A549 (cell line): ENCODE measurements at regions not wholly inside any gene's neighbourhood (a gene's known extent, or its start where the extent isn't known, plus 50 kb on each side); places are given as distances from the start of the nearest gene placed in this dataset.

Experiments
- BHLHE40 ChIP-seq: IDR thresholded peaks from 2 replicates; pipeline ENCODE4 v1.6.1; 2012; ENCODE audit warnings: low read depth, low read length, inconsistent platforms
- ESRRA ChIP-seq: fragments of 150-350 bp; IDR thresholded peaks from 2 replicates; pipeline ENCODE4 v1.6.1; 2014; ENCODE audit warnings: mild to moderate bottlenecking, low read length, borderline replicate concordance
- JUN ChIP-seq, 2 experiments: fragments of >200 bp; sonication (Bioruptor Twin); formaldehyde crosslinking; IDR thresholded peaks; 2 replicates in 1 of 2; 3 replicates in 1 of 2; pipeline ENCODE4 v1.6.1; 2016 to 2017
- MAFK ChIP-seq: fragments of 450-650 bp; IDR thresholded peaks from 2 replicates; pipeline ENCODE4 v1.6.1; 2014; ENCODE audit not compliant: partially characterized antibody
- TF ChIP-seq, protein P1 (sequence below): fragments of >200 bp; sonication (Bioruptor Twin); formaldehyde crosslinking; IDR thresholded peaks from 3 replicates; pipeline ENCODE4 v1.5.1; 2016
- TF ChIP-seq, protein P2 (sequence below): fragments of 200-600 bp; sonication (generic); IDR thresholded peaks from 2 replicates; pipeline ENCODE4 v1.6.1; 2016; ENCODE audit warnings: antibody characterized with exemption, mild to moderate bottlenecking, moderate library complexity

DNA sequence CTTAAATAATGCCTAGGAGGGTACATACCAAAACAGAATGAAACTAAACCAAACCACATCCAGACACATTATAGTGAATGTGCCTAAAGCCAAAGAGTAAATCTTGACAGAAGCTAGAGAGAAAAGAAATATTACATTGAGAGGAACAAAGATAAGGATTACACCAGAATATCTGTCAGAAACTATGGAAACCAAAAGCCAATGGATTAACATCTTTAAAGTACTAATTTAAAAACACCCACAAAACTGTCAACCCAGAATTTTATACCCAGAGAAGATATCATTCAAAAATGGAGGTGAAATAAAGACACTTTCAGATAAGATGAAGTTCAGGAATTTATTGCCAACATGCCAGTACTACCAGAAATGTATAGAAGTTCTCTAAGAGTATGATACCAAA, 198.5 kb upstream of the ZEB2 start:
- TF ChIP-seq, protein P1, sequence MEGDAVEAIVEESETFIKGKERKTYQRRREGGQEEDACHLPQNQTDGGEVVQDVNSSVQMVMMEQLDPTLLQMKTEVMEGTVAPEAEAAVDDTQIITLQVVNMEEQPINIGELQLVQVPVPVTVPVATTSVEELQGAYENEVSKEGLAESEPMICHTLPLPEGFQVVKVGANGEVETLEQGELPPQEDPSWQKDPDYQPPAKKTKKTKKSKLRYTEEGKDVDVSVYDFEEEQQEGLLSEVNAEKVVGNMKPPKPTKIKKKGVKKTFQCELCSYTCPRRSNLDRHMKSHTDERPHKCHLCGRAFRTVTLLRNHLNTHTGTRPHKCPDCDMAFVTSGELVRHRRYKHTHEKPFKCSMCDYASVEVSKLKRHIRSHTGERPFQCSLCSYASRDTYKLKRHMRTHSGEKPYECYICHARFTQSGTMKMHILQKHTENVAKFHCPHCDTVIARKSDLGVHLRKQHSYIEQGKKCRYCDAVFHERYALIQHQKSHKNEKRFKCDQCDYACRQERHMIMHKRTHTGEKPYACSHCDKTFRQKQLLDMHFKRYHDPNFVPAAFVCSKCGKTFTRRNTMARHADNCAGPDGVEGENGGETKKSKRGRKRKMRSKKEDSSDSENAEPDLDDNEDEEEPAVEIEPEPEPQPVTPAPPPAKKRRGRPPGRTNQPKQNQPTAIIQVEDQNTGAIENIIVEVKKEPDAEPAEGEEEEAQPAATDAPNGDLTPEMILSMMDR = no peak
- TF ChIP-seq, protein P2, sequence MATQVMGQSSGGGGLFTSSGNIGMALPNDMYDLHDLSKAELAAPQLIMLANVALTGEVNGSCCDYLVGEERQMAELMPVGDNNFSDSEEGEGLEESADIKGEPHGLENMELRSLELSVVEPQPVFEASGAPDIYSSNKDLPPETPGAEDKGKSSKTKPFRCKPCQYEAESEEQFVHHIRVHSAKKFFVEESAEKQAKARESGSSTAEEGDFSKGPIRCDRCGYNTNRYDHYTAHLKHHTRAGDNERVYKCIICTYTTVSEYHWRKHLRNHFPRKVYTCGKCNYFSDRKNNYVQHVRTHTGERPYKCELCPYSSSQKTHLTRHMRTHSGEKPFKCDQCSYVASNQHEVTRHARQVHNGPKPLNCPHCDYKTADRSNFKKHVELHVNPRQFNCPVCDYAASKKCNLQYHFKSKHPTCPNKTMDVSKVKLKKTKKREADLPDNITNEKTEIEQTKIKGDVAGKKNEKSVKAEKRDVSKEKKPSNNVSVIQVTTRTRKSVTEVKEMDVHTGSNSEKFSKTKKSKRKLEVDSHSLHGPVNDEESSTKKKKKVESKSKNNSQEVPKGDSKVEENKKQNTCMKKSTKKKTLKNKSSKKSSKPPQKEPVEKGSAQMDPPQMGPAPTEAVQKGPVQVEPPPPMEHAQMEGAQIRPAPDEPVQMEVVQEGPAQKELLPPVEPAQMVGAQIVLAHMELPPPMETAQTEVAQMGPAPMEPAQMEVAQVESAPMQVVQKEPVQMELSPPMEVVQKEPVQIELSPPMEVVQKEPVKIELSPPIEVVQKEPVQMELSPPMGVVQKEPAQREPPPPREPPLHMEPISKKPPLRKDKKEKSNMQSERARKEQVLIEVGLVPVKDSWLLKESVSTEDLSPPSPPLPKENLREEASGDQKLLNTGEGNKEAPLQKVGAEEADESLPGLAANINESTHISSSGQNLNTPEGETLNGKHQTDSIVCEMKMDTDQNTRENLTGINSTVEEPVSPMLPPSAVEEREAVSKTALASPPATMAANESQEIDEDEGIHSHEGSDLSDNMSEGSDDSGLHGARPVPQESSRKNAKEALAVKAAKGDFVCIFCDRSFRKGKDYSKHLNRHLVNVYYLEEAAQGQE = no peak
- TF ChIP-seq JUN (IDR thresholded peaks at IDR 0.05) (no peak), BHLHE40 (no peak), ESRRA (no peak), MAFK (no peak)
